H1 (cell line): ENCODE measurements at regions not wholly inside any gene's neighbourhood (a gene's known extent, or its start where the extent isn't known, plus 50 kb on each side); places are given as distances from the start of the nearest gene placed in this dataset.

Source experiments
- CTCF ChIP-seq, 3 experiments: IDR thresholded peaks; 1 replicate in 2 of 3; 2 replicates in 1 of 3; pipeline versions ENCODE4 v1.5.1 to v1.6.1; 2011; ENCODE audit warnings: low read length in 3 of 3, mild to moderate bottlenecking in 3 of 3, inconsistent platforms in 2 of 3, low read depth in 1 of 3, moderate library complexity in 1 of 3; ENCODE audit not compliant: insufficient read depth in 1 of 3; ENCODE audit errors: control extremely low read depth in 1 of 3
- EZH2 ChIP-seq: fragments of 200-600 bp; sonication (generic); IDR thresholded peaks from 2 replicates; pipeline ENCODE4 v1.7.1; 2012; ENCODE audit warnings: low read depth, mild to moderate bottlenecking, moderate library complexity, low read length, inconsistent platforms; ENCODE audit not compliant: severe bottlenecking
- JUND ChIP-seq: IDR thresholded peaks from 2 replicates; pipeline ENCODE4 v1.6.1; 2011; ENCODE audit warnings: mild to moderate bottlenecking, improper control_type of control experiment, low read length
- POLR2A ChIP-seq, 2 experiments: IDR thresholded peaks; 1 replicate in 1 of 2; 2 replicates in 1 of 2; pipeline ENCODE4 v1.6.1; 2011; ENCODE audit warnings: low read depth in 2 of 2, low read length in 2 of 2, mild to moderate bottlenecking in 2 of 2; ENCODE audit errors: control extremely low read depth in 1 of 2
- TAF1 ChIP-seq: IDR thresholded peaks from 2 replicates; pipeline ENCODE4 v1.6.1; 2011; ENCODE audit warnings: mild to moderate bottlenecking, low read depth, low read length

GRCh38 chr2:161010503-161011015 is 149.7 kb upstream of the TANK start:
- TF ChIP-seq POLR2A (IDR thresholded peaks at IDR 0.05; ENCODE audit: control extremely low read depth in 1 of 2, low read depth in 2 of 2, low read length in 2 of 2) (no peak), CTCF (IDR thresholded peaks at IDR 0.05; ENCODE audit: control extremely low read depth in 1 of 3, insufficient read depth in 1 of 3, low read depth in 1 of 3, low read length in 3 of 3) (no peak), TAF1 (no peak), JUND (no peak), EZH2 (no peak)
